ENCODE measurements at regions not wholly inside any gene's neighbourhood (a gene's known extent, or its start where the extent isn't known, plus 50 kb on each side); places are given as distances from the start of the nearest gene placed in this dataset.

DNA sequence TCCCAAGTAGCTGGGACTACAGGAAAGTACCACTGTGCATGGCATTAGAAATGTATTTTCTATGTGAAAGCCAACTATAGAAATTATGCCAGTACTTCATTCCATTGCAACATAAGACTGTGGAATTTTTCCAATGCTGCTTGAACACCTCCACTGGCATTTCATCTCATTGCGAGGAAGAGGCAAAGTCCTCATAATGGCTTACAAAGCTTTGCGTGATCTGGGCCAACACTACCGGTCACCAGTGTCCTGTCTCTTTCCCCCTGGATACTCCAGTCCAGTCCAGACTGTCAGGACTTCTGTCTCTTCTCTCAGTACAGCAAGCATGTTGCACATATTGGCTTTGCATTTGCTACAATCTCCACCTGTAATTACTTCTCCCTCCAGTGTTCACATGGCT is 223.5 kb downstream of the GPD2 start:
- TF ChIP-seq, protein P1, sequence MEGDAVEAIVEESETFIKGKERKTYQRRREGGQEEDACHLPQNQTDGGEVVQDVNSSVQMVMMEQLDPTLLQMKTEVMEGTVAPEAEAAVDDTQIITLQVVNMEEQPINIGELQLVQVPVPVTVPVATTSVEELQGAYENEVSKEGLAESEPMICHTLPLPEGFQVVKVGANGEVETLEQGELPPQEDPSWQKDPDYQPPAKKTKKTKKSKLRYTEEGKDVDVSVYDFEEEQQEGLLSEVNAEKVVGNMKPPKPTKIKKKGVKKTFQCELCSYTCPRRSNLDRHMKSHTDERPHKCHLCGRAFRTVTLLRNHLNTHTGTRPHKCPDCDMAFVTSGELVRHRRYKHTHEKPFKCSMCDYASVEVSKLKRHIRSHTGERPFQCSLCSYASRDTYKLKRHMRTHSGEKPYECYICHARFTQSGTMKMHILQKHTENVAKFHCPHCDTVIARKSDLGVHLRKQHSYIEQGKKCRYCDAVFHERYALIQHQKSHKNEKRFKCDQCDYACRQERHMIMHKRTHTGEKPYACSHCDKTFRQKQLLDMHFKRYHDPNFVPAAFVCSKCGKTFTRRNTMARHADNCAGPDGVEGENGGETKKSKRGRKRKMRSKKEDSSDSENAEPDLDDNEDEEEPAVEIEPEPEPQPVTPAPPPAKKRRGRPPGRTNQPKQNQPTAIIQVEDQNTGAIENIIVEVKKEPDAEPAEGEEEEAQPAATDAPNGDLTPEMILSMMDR (IDR thresholded peaks at IDR 0.05; ENCODE audit: low read depth, low read length), result no peak
- TF ChIP-seq EZH2phosphoT487 (IDR thresholded peaks at IDR 0.05; ENCODE audit: low read depth), result no peak
